HEK293T (cell line): ENCODE measurements at regions not wholly inside any gene's neighbourhood (a gene's known extent, or its start where the extent isn't known, plus 50 kb on each side); places are given as distances from the start of the nearest gene placed in this dataset.
"Not testable (repeated sequence)": the region's sequence is repeated elsewhere in the genome, so short reads cannot be mapped to it uniquely, and the experiment has no call there.

ENCODE experiments used
- CTCF ChIA-PET: fragments of 350-600 bp; formaldehyde crosslinking; extraction: SDS; loops from one replicate; lab custom pipeline; 2021; ENCODE audit warnings: antibody characterized with exemption, inconsistent platforms; lab: Yijun Ruan, JAX
- POLR2A ChIA-PET: fragments of 350-600 bp; formaldehyde crosslinking; extraction: SDS; loops from one replicate; lab custom pipeline; 2020; ENCODE audit warnings: antibody characterized with exemption, inconsistent platforms; lab: Yijun Ruan, JAX
- DNase-seq: peaks from one replicate; pipeline ENCODE4 v3.0.0; 2012; ENCODE audit warnings: mixed read lengths; ENCODE audit errors: extremely low spot score
- ARNT ChIP-seq: fragments of 450-650 bp; IDR thresholded peaks from 2 replicates; pipeline ENCODE4 v1.6.1; 2017; ENCODE audit warnings: mild to moderate bottlenecking
- BHLHE40 ChIP-seq: fragments of 450-650 bp; IDR thresholded peaks from 2 replicates; pipeline ENCODE4 v1.6.1; 2016; ENCODE audit warnings: mild to moderate bottlenecking, moderate library complexity, borderline replicate concordance
- CTBP1 ChIP-seq: fragments of 450-650 bp; IDR thresholded peaks from 2 replicates; pipeline ENCODE4 v1.6.1; 2016; ENCODE audit warnings: borderline replicate concordance
- ELF4 ChIP-seq: fragments of 450-650 bp; IDR thresholded peaks from 2 replicates; pipeline ENCODE4 v1.6.1; 2017; ENCODE audit warnings: antibody characterized with exemption
- FOXA1 ChIP-seq: fragments of 450-650 bp; IDR thresholded peaks from 2 replicates; pipeline ENCODE4 v1.6.1; 2016; ENCODE audit warnings: mild to moderate bottlenecking
- FOXK2 ChIP-seq: fragments of 450-650 bp; IDR thresholded peaks from 2 replicates; pipeline ENCODE4 v1.6.1; 2016; ENCODE audit warnings: mild to moderate bottlenecking
- FOXM1 ChIP-seq: fragments of 450-650 bp; IDR thresholded peaks from 2 replicates; pipeline ENCODE4 v1.6.1; 2017; ENCODE audit warnings: mild to moderate bottlenecking, borderline replicate concordance
- HDGF ChIP-seq: fragments of 450-650 bp; IDR thresholded peaks from 2 replicates; pipeline ENCODE4 v1.6.1; 2017; ENCODE audit warnings: antibody characterized with exemption, borderline replicate concordance
- L3MBTL2 ChIP-seq: fragments of 450-650 bp; conservative IDR thresholded peaks from 2 replicates; pipeline ENCODE4 v1.6.1; 2016; ENCODE audit warnings: mild to moderate bottlenecking
- LEF1 ChIP-seq: fragments of 450-650 bp; IDR thresholded peaks from 2 replicates; pipeline ENCODE4 v1.6.1; 2017; ENCODE audit warnings: mild to moderate bottlenecking, borderline replicate concordance
- NFRKB ChIP-seq: fragments of 450-650 bp; IDR thresholded peaks from 2 replicates; pipeline ENCODE4 v1.6.1; 2016; ENCODE audit warnings: mild to moderate bottlenecking, moderate library complexity
- SP1 ChIP-seq: fragments of 450-650 bp; IDR thresholded peaks from 2 replicates; pipeline ENCODE4 v1.6.1; 2017
- SUZ12 ChIP-seq: fragments of 450-650 bp; IDR thresholded peaks from 2 replicates; pipeline ENCODE4 v1.6.1; 2016; ENCODE audit warnings: mild to moderate bottlenecking
- TARDBP ChIP-seq: fragments of 450-650 bp; IDR thresholded peaks from 2 replicates; pipeline ENCODE4 v1.6.1; 2016
- ZNF384 ChIP-seq: fragments of 450-650 bp; IDR thresholded peaks from 2 replicates; pipeline ENCODE4 v1.6.1; 2016
- TF ChIP-seq, protein P1 (sequence below): fragments of 450-650 bp; IDR thresholded peaks from 2 replicates; pipeline ENCODE4 v1.6.1; 2016

DNA sequence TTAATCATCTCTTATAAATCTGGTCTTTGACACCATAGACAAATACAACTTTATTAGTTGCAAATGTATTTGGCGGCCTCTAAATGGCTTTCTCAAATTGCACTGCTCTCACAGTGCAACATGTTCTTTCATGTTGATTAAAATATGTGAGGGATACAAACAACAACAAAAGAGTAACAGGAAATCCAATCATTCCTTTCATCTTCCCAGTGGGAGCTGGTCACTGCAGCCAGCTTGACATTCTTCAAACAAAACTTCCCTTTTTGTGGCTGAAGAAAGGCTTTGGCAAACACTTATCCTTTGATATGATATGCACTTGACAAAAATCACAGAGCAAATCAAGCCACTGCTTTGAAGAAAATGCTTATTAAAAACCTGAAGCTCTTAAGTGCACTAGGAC lies 973.6 kb downstream of the EPHA3 start:
- no peak for TF ChIP-seq TARDBP
- no peak for TF ChIP-seq BHLHE40
- no peak for TF ChIP-seq NFRKB
- no peak for TF ChIP-seq ELF4
- TF ChIP-seq FOXM1 = no peak
- no peak for TF ChIP-seq HDGF
- TF ChIP-seq CTBP1 = no peak
- TF ChIP-seq, protein P1, sequence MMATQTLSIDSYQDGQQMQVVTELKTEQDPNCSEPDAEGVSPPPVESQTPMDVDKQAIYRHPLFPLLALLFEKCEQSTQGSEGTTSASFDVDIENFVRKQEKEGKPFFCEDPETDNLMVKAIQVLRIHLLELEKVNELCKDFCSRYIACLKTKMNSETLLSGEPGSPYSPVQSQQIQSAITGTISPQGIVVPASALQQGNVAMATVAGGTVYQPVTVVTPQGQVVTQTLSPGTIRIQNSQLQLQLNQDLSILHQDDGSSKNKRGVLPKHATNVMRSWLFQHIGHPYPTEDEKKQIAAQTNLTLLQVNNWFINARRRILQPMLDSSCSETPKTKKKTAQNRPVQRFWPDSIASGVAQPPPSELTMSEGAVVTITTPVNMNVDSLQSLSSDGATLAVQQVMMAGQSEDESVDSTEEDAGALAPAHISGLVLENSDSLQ = no peak
- TF ChIP-seq LEF1 = no peak
- TF ChIP-seq SP1 = no peak
- TF ChIP-seq ARNT = no peak
- no peak for DNase-seq
- ChIA-PET POLR2A (no interaction called here), CTCF (interaction anchor here (1.2 kb wide), 1 partner anchor 11 kb away, joined by 3 read pairs; no protein-coding TSS in a partner anchor)

DNA sequence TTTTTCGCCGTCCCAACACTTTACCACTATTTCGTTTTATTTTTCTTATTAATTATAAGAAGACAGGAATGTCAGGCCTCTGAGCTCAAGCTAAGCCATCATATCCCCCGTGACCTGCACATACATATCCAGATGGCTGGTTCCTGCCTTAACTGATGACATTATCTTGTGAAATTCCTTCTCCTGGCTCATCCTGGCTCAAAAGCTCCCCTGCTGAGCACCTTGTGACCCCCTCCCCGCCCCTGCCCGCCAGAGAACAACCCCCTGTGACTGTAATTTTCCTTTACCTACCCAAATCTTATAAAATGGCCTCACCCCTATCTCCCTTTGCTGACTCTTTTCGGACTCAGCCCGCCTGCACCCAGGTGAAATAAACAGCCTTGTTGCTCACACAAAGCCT lies 978.9 kb downstream of the EPHA3 start:
- CTCF ChIA-PET, POLR2A ChIA-PET, DNase-seq: not testable (repeated sequence)

DNA sequence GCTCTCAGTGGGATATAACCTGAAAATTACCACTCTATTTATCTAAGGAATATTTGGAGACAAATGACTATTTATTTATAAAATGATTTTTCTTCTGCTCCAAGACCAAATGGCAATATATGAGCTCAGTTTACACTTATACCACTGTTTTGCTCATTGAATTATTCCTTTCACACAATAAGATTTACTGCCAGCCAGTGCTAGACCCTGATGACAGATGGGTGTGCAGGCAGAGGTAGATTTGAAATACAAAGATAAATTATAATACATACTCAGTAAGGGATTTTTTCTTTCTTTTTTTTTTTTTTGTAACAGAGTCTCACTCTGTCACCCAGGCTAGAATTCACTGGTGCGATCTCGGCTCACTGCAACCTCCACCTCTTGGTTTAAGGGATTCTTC lies 980.3 kb downstream of the EPHA3 start:
- CTCF ChIA-PET = interaction anchor here (0.6 kb wide), 1 partner anchor 94 kb away, joined by 3 read pairs; no protein-coding TSS in a partner anchor
- no peak for DNase-seq
- POLR2A ChIA-PET = no interaction called here
- TF ChIP-seq ARNT (no peak), LEF1 (no peak)

DNA sequence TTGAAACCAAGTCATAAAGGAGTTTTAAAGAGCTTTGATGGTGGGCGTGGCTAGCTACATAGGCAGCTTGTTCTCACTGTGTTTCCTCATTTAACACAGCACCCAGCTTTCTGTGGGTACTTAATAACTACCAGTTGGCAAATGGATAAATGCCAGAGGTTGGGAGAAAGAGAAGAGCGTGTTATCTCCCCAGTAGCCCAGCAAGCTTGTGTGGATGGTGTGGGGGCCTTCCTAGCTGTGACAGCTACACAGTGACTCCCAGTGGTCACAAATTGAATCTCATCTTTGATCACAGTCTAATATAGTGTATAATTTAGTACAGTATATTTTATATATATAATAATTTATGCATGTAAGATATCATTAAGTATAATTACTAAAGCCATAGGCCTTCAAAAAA lies 984.1 kb downstream of the EPHA3 start:
- peak; percentile 48 for DNase-seq
- POLR2A ChIA-PET = no interaction called here
- CTCF ChIA-PET = interaction anchor here (0.6 to 1.8 kb wide), 10 partner anchors 16 to 1885 kb away, joined by 3 to 6 read pairs (median 3); no protein-coding TSS in a partner anchor

DNA sequence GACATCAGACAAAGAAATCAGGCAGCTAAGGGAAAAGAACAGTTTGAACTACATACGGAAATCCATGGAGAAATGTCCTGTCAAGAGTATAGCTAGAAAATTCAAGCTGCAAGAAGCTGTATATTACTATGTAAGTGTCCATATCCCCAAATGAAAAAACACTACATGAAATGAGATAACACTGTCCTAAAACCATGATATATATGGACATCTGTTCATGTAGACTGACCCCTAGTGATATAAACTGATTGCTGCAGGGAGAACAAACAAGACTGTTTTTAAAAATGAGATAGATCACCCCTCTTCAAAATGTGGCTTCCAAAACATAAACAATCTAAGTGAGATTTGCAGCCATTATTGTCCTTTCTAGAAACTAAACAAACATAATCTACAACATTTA lies 985.6 kb downstream of the EPHA3 start:
- TF ChIP-seq L3MBTL2 (no peak), LEF1 (no peak), FOXM1 (no peak), HDGF (no peak), ELF4 (no peak), FOXK2 (no peak), SUZ12 (no peak), SP1 (no peak), BHLHE40 (no peak), FOXA1 (no peak), NFRKB (no peak), ZNF384 (no peak)
- ChIA-PET CTCF (interaction anchor here (1.2 kb wide), 2 partner anchors 11 to 71 kb away, joined by 3 read pairs; no protein-coding TSS in a partner anchor), POLR2A (no interaction called here)
- peak; percentile 12 for DNase-seq

More for the DNA sequence above, 984.1 kb downstream of the EPHA3 start:
- TF ChIP-seq ARNT = no peak
- TF ChIP-seq, protein P1 = no peak
- TF ChIP-seq TARDBP = no peak
- no peak for TF ChIP-seq HDGF
- no peak for TF ChIP-seq NFRKB
- TF ChIP-seq BHLHE40 = no peak
- no peak for TF ChIP-seq FOXK2
- TF ChIP-seq L3MBTL2 = no peak
- no peak for TF ChIP-seq LEF1
- TF ChIP-seq SP1 = no peak
- TF ChIP-seq FOXM1 = no peak
- TF ChIP-seq ELF4 = no peak
- no peak for TF ChIP-seq FOXA1
- no peak for TF ChIP-seq ZNF384
- TF ChIP-seq CTBP1 = no peak
- TF ChIP-seq SUZ12 = no peak

DNA sequence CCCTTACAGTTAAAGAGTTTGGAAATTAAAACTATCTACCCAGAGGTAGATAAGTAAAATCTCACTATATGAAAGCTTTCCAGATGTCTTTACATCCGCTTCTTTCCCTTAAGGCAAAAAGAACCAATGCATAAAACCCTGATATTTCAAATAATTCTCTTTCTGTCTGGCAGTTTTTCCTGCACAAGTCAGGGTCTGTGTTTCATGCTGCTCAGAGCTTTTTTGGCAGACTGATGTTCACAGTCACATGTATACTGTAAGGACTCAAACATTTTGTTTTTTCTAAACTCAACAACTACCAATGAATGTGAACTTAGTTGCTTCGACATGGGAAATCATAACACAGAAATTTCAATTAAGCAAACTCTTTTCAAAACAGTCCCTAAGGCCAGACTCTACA lies 988.4 kb downstream of the EPHA3 start:
- ChIA-PET POLR2A (no interaction called here), CTCF (no interaction called here)
- DNase-seq = no peak
- TF ChIP-seq, protein P1 = no peak
- no peak for TF ChIP-seq CTBP1
- TF ChIP-seq SP1 = no peak
- no peak for TF ChIP-seq HDGF
- TF ChIP-seq SUZ12 = no peak
- no peak for TF ChIP-seq NFRKB
- TF ChIP-seq FOXA1 = no peak
- TF ChIP-seq LEF1 = no peak
- no peak for TF ChIP-seq FOXM1
- no peak for TF ChIP-seq ARNT
- no peak for TF ChIP-seq TARDBP
- no peak for TF ChIP-seq BHLHE40
- TF ChIP-seq ELF4 = no peak
- no peak for TF ChIP-seq ZNF384
- no peak for TF ChIP-seq FOXK2
- no peak for TF ChIP-seq L3MBTL2
